Ovary (tissue), 3 donors: ENCODE measurements at regions not wholly inside any gene's neighbourhood (a gene's known extent, or its start where the extent isn't known, plus 50 kb on each side); places are given as distances from the start of the nearest gene placed in this dataset.

Experiments used
- EP300 ChIP-seq: sonication (generic); formaldehyde crosslinking; IDR thresholded peaks from one replicate; pipeline ENCODE4 v1.6.1; 2017; ENCODE audit warnings: antibody characterized with exemption
- POLR2A ChIP-seq: fragments of 450-650 bp; IDR thresholded peaks from one replicate; pipeline ENCODE4 v1.6.1; 2017; ENCODE audit warnings: antibody characterized with exemption, mild to moderate bottlenecking, moderate library complexity
- TF ChIP-seq, protein P1 (sequence below), 3 donors: fragments of 450-650 bp in 2 of 3; fragments of 200-600 bp in 1 of 3; IDR thresholded peaks; one replicate each; pipeline versions ENCODE4 v1.5.1 to v1.8.0; 2016 to 2022; ENCODE audit warnings: antibody characterized with exemption in 3 of 3, mild to moderate bottlenecking in 1 of 3
- donor health status: DM: no; HTN: no; CAD: no.

DNA sequence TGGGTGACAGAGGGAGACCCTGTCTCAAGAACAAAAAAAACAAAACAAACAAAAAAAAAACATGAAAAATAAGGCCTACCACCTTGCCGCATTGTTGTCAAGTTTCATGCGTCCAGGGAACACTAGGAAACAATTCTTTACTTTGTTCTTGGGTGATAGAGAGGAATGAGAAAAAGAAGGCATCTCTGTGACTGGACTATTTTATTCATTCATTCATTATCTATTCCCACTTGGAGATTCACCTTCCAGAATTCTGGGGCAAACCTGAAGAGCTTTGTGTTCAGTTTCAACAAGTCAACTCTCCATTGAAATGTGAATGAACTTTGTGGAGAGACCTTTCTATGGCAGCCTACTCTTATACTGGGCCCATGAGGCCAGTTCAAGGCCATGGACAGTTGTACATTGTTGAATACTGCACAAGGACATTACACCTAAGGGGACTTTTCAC, 88.5 kb upstream of the NDUFV2 start:
- TF ChIP-seq POLR2A = no peak
- TF ChIP-seq, protein P1, sequence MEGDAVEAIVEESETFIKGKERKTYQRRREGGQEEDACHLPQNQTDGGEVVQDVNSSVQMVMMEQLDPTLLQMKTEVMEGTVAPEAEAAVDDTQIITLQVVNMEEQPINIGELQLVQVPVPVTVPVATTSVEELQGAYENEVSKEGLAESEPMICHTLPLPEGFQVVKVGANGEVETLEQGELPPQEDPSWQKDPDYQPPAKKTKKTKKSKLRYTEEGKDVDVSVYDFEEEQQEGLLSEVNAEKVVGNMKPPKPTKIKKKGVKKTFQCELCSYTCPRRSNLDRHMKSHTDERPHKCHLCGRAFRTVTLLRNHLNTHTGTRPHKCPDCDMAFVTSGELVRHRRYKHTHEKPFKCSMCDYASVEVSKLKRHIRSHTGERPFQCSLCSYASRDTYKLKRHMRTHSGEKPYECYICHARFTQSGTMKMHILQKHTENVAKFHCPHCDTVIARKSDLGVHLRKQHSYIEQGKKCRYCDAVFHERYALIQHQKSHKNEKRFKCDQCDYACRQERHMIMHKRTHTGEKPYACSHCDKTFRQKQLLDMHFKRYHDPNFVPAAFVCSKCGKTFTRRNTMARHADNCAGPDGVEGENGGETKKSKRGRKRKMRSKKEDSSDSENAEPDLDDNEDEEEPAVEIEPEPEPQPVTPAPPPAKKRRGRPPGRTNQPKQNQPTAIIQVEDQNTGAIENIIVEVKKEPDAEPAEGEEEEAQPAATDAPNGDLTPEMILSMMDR (IDR thresholded peaks at IDR 0.05) = no peak
- no peak for TF ChIP-seq EP300
